ENCODE measurements at regions not wholly inside any gene's neighbourhood (a gene's known extent, or its start where the extent isn't known, plus 50 kb on each side); places are given as distances from the start of the nearest gene placed in this dataset.

DNA sequence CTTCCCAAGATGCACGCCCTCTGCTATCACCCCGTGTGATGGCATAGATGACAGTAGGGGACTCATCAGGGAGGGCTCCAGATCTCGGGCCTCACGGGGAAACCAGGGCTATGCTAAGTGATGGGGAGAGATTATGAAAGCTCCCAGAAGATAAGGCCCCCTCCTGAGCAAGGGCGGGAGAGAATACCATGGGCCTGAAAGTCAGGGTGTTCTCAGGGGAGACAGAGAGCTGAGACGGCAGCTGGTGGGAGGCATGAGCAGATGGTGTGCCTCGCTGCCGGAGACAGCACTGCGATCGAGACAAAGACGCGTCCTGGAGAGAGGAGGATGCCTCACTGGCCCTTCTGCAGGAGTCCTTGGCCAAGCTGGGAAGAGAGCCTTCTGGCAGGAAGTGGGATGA, 106.5 kb upstream of the ADPGK start:
- H3K4me3 ChIP-seq (ENCODE audit: low read depth, low read length): no peak overlapping the region
- DNase-seq (ENCODE audit: low read depth): no peak
- no peaks in the 10 kb centered on the region for H3K36me3 ChIP-seq (ENCODE audit: control insufficient read depth, insufficient read depth, low read length)
- no peaks in the 10 kb centered on the region for H3K27me3 ChIP-seq (ENCODE audit: control insufficient read depth, insufficient read depth, low read length)
- TF ChIP-seq CTCF (IDR thresholded peaks at IDR 0.05; ENCODE audit: insufficient read depth, low read length, poor library complexity, severe bottlenecking): no peak

- H3K4me3 ChIP-seq (ENCODE audit: low read depth, low read length): no peak overlapping the region
- no peaks in the 10 kb centered on the region for H3K36me3 ChIP-seq (ENCODE audit: control insufficient read depth, insufficient read depth, low read length)
- H3K27me3 ChIP-seq (ENCODE audit: control insufficient read depth, insufficient read depth, low read length): no peaks in the 10 kb centered on the region
- no peak for TF ChIP-seq CTCF (IDR thresholded peaks at IDR 0.05; ENCODE audit: insufficient read depth, low read length, poor library complexity, severe bottlenecking)
- no peak for DNase-seq (ENCODE audit: low read depth)
Measured at GRCh38 chr15:72889545-72889944, 106.0 kb upstream of the ADPGK start.

GRCh38 chr15:72888811-72889210, 105.3 kb upstream of the ADPGK start:
- TF ChIP-seq CTCF (IDR thresholded peaks at IDR 0.05; ENCODE audit: insufficient read depth, low read length, poor library complexity, severe bottlenecking): no peak
- Histone ChIP-seq H3K36me3 (ENCODE audit: control insufficient read depth, insufficient read depth, low read length) (no peaks in the 10 kb centered on the region), H3K27me3 (ENCODE audit: control insufficient read depth, insufficient read depth, low read length) (no peaks in the 10 kb centered on the region), H3K4me3 (ENCODE audit: low read depth, low read length) (no peak overlapping the region)
- no peak for DNase-seq (ENCODE audit: low read depth)

GRCh38 chr15:72888211-72888610, 104.7 kb upstream of the ADPGK start:
- TF ChIP-seq CTCF (IDR thresholded peaks at IDR 0.05; ENCODE audit: insufficient read depth, low read length, poor library complexity, severe bottlenecking): no peak
- Histone ChIP-seq H3K36me3 (ENCODE audit: control insufficient read depth, insufficient read depth, low read length) (no peaks in the 10 kb centered on the region), H3K4me3 (ENCODE audit: low read depth, low read length) (no peak overlapping the region), H3K27me3 (ENCODE audit: control insufficient read depth, insufficient read depth, low read length) (no peaks in the 10 kb centered on the region)
- no peak for DNase-seq (ENCODE audit: low read depth)

DNA sequence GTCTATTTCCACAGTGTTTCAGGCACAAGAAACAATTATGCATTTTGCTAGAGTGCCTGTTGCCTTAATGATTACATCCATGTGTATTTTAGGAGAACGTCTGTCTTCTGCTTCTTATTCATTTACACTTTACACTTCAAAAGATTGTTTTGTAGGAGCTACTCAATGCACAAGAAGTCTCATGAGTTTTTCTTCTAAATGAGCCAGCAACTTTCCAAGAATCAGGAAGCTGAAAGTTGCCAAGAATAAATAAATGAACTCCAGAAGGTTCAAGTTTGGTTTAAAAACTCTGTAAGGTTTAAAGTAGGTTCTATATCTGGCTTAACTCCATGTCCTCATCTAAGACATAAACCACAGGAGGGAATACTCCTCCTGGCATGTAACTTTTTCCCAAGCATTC, 103.8 kb upstream of the ADPGK start:
- no peak for DNase-seq (ENCODE audit: low read depth)

More for the DNA sequence above, 103.8 kb upstream of the ADPGK start:
- no peak for TF ChIP-seq CTCF (IDR thresholded peaks at IDR 0.05; ENCODE audit: insufficient read depth, low read length, poor library complexity, severe bottlenecking)
- no peaks in the 10 kb centered on the region for H3K36me3 ChIP-seq (ENCODE audit: control insufficient read depth, insufficient read depth, low read length)
- H3K4me3 ChIP-seq (ENCODE audit: low read depth, low read length): no peak overlapping the region
- H3K27me3 ChIP-seq (ENCODE audit: control insufficient read depth, insufficient read depth, low read length): no peaks in the 10 kb centered on the region
